Stimulated activated naive B cell treated with anti-CD40 and anti-IgM and Interleukin-4, amounts not matched to agents 10 μg/mL and 1 μg/mL and 100 μg/mL, for 72 hours (primary cell): ENCODE measurements at regions not wholly inside any gene's neighbourhood (a gene's known extent, or its start where the extent isn't known, plus 50 kb on each side); places are given as distances from the start of the nearest gene placed in this dataset.
"Not testable (repeated sequence)": the region's sequence is repeated elsewhere in the genome, so short reads cannot be mapped to it uniquely, and the experiment has no call there.

Experiments
- ATAC-seq, 2 donors: fragments of 150-1000 bp; cut with Tn5 transposase; replicated peaks; 2 replicates each; pipeline ENCODE4 v1.10.0; 2021; ENCODE audit warnings: moderate library complexity in 1 of 2
- DNase-seq: peaks from one replicate; pipeline ENCODE4 v3.0.0; 2021
- H3K27ac Mint-ChIP-seq: one replicate; pipeline ENCODE4 v1.8.0; 2022; ENCODE audit warnings: mild to moderate bottlenecking, mixed read lengths
- H3K27me3 Mint-ChIP-seq, 2 donors: one replicate each; pipeline ENCODE4 v1.8.0; 2022; ENCODE audit warnings: mixed read lengths in 2 of 2
- H3K36me3 Mint-ChIP-seq, 2 donors: one replicate each; pipeline ENCODE4 v1.8.0; 2022; ENCODE audit warnings: mixed read lengths in 2 of 2, mild to moderate bottlenecking in 1 of 2
- H3K4me1 Mint-ChIP-seq, 2 donors: one replicate each; pipeline ENCODE4 v1.8.0; 2022; ENCODE audit warnings: mixed read lengths in 2 of 2, mild to moderate bottlenecking in 1 of 2
- H3K4me3 Mint-ChIP-seq, 2 donors: one replicate each; pipeline ENCODE4 v1.8.0; 2022; ENCODE audit warnings: mild to moderate bottlenecking in 2 of 2, mixed read lengths in 2 of 2, moderate library complexity in 1 of 2
- H3K9me3 Mint-ChIP-seq, 2 donors: one replicate each; pipeline ENCODE4 v1.8.0; 2022; ENCODE audit warnings: mixed read lengths in 2 of 2, mild to moderate bottlenecking in 1 of 2

DNA sequence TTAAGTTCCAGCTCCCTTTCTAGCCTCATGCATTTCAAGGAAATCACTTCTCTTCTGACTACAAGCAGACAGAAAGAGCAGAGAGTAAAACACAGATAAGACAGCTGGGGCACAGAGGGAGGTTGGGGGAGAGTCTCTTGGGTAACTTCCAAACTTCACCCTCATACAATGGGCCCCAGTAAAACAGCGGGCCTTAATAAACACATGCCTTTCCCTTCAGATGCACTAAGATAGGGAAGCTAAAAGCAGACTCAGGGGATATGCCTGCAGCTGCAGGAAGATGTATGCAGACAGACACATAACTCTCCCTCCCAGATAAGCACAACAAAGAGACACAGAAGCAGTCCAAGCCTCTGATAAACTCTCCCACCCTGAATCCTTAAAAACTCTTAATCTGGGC, 717.4 kb upstream of the PCDH15 start:
- ATAC-seq, DNase-seq, H3K4me3 Mint-ChIP-seq, H3K36me3 Mint-ChIP-seq, H3K9me3 Mint-ChIP-seq, H3K27ac Mint-ChIP-seq, H3K27me3 Mint-ChIP-seq, H3K4me1 Mint-ChIP-seq: not testable (repeated sequence)

GRCh38 chr10:55509168-55509567, 708.1 kb upstream of the PCDH15 start:
- Mint-ChIP-seq H3K27me3 (no peaks in the 10 kb centered on the region), H3K27ac (no peak overlapping the region), H3K4me3 (no peak overlapping the region), H3K9me3 (no peaks in the 10 kb centered on the region), H3K36me3 (no peaks in the 10 kb centered on the region), H3K4me1 (no peaks in the 10 kb centered on the region)
- ATAC-seq: no peak
- no peak for DNase-seq

DNA sequence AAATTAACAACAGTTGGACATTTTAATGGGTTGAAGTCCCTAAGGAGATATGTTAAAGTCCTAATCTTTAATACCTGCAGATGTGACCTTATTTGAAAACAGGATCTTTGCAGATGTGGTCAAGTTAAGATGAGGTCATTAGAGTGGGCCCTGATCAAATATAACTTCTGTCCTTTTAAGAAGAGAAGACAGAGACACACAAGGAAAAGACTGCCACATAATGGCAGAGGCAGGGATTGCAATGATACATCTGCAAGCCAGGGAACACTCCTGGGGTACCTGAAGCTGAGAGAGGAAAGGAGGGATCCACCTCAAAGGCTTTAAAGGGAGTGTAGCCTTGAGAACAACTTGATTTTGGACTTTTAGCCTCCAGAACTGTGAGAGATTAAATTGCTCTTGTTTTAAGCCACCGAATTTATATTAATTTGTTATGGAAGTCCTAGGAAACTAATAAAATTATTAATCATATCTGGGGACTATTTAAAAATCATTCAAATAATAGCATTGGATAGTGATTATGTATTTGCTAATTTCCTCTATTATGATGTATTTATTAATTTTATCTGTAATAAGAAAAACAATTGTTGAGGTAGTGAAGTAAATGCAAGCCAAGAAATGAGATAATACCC, 700.0 kb upstream of the PCDH15 start:
- Mint-ChIP-seq H3K4me3 (no peak overlapping the region), H3K27me3 (no peaks in the 10 kb centered on the region), H3K36me3 (no peaks in the 10 kb centered on the region), H3K4me1 (no peaks in the 10 kb centered on the region), H3K27ac (no peak overlapping the region), H3K9me3 (peaks cover 0 to under 1% of the 10 kb centered on the region in 2 donors)
- peak; percentile 0 for DNase-seq
- ATAC-seq: peak; percentile 45 to 68

DNA sequence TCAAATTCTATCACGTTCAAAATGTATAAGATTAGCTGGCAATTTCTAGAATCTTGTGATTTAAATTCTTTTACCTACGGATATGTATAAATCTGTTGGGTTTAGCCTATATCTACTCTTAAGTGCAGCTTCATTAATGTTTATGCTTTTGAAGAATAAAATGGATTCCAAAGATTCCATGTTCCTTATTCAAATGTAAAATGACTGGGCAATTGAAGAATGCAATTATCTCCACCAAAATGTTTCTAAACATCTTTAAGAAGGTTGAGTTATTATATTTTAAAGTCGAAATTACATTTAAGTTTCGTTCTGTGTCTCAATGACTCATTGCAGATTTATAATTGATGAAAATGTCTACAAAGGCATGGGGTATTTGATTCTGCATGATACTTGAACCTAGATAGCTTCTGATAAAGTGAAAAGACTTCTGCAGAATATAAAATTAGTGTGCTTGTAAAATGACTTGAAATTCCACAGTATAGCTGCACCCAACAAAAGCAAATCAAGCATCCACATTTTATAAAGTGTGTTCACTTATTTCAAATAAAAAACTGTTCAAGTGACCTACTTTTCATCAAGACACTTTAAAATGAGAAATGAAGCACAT, 697.0 kb upstream of the PCDH15 start:
- Mint-ChIP-seq H3K27me3 (no peaks in the 10 kb centered on the region), H3K4me1 (no peaks in the 10 kb centered on the region)

GRCh38 chr10:55495555-55495954, 694.5 kb upstream of the PCDH15 start:
- H3K4me1 Mint-ChIP-seq: no peaks in the 10 kb centered on the region

More for the DNA sequence above, 697.0 kb upstream of the PCDH15 start:
- Mint-ChIP-seq H3K36me3 (no peaks in the 10 kb centered on the region), H3K9me3 (peaks cover 0 to 5% of the 10 kb centered on the region in 2 donors), H3K4me3 (no peak overlapping the region), H3K27ac (no peak overlapping the region)
- ATAC-seq (no peak), DNase-seq (no peak)

GRCh38 chr10:55491712-55492111, 690.7 kb upstream of the PCDH15 start:
- H3K36me3 Mint-ChIP-seq: no peaks in the 10 kb centered on the region
- no peak for ATAC-seq
- no peak overlapping the region for H3K4me3 Mint-ChIP-seq
- DNase-seq: no peak
- H3K27ac Mint-ChIP-seq: no peak overlapping the region
- no peaks in the 10 kb centered on the region for H3K27me3 Mint-ChIP-seq
- H3K9me3 Mint-ChIP-seq: peaks cover 0 to 12% of the 10 kb centered on the region in 2 donors
- no peaks in the 10 kb centered on the region for H3K4me1 Mint-ChIP-seq

More at GRCh38 chr10:55495555-55495954, 694.5 kb upstream of the PCDH15 start:
- no peak overlapping the region for H3K27ac Mint-ChIP-seq
- no peak for DNase-seq
- no peaks in the 10 kb centered on the region for H3K36me3 Mint-ChIP-seq
- H3K9me3 Mint-ChIP-seq: peaks cover 0 to 12% of the 10 kb centered on the region in 2 donors
- ATAC-seq: peak; percentile 45 to 49
- H3K27me3 Mint-ChIP-seq: no peaks in the 10 kb centered on the region
- no peak overlapping the region for H3K4me3 Mint-ChIP-seq

GRCh38 chr10:55485827-55486226, 684.8 kb upstream of the PCDH15 start:
- ATAC-seq (no peak), DNase-seq (no peak)
- no peaks in the 10 kb centered on the region for H3K27me3 Mint-ChIP-seq
- peaks cover 8 to 10% of the 10 kb centered on the region in 2 donors for H3K9me3 Mint-ChIP-seq
- H3K27ac Mint-ChIP-seq: no peak overlapping the region
- no peak overlapping the region for H3K4me3 Mint-ChIP-seq
- H3K4me1 Mint-ChIP-seq: no peaks in the 10 kb centered on the region
- no peaks in the 10 kb centered on the region for H3K36me3 Mint-ChIP-seq

DNA sequence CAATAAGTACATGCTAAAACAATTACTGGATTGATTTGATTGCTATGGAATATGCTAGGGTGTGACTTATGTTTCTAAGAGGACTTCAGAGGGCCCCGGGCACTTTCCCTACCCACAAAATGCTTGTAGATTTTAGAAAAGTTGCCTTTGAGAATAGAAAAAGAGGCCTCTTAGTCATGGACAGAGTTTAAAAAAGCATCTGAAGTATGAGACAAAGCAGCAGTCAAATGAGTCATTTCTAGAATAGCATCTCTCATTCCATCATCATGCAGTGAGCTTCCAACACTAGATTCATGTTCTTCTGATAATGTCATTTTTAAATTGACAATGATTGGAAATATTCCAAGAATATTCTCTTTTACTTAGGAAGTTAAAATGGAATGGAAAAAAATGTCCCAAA, 675.1 kb upstream of the PCDH15 start:
- peaks cover 2 to 6% of the 10 kb centered on the region in 2 donors for H3K9me3 Mint-ChIP-seq
- ATAC-seq: no peak
- no peaks in the 10 kb centered on the region for H3K4me1 Mint-ChIP-seq
- H3K27ac Mint-ChIP-seq: no peak overlapping the region
- no peak for DNase-seq
- H3K36me3 Mint-ChIP-seq: no peaks in the 10 kb centered on the region
- H3K4me3 Mint-ChIP-seq: no peak overlapping the region
- no peaks in the 10 kb centered on the region for H3K27me3 Mint-ChIP-seq

DNA sequence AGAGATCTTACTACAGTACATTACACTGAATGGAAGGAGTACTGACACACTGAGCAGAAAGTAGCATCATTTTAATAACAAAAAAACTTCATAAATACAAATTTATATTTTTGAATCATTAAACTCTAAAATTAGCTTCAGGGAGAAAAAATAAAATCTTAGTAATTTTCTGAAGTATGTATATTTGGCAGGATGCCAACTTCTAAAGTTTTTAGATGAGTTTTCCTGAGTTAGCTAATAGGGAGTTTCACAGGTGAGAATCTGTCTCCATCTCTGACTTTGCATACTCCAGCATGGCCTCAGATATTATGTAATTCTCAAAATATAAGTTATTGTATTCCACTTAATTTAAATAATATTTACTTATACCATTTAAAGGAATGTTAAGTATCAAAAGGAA, 673.2 kb upstream of the PCDH15 start:
- Mint-ChIP-seq H3K9me3 (peaks cover 0 to 4% of the 10 kb centered on the region in 2 donors), H3K27me3 (no peaks in the 10 kb centered on the region), H3K27ac (no peak overlapping the region), H3K36me3 (no peaks in the 10 kb centered on the region), H3K4me3 (no peak overlapping the region), H3K4me1 (no peaks in the 10 kb centered on the region)
- no peak for ATAC-seq
- no peak for DNase-seq

GRCh38 chr10:55470840-55471239, 669.8 kb upstream of the PCDH15 start:
- ATAC-seq: no peak
- H3K27ac Mint-ChIP-seq: no peak overlapping the region
- no peak for DNase-seq
- H3K9me3 Mint-ChIP-seq: peaks cover 2 to 6% of the 10 kb centered on the region in 2 donors
- H3K36me3 Mint-ChIP-seq: no peaks in the 10 kb centered on the region
- H3K4me1 Mint-ChIP-seq: no peaks in the 10 kb centered on the region
- no peak overlapping the region for H3K4me3 Mint-ChIP-seq
- H3K27me3 Mint-ChIP-seq: no peaks in the 10 kb centered on the region

DNA sequence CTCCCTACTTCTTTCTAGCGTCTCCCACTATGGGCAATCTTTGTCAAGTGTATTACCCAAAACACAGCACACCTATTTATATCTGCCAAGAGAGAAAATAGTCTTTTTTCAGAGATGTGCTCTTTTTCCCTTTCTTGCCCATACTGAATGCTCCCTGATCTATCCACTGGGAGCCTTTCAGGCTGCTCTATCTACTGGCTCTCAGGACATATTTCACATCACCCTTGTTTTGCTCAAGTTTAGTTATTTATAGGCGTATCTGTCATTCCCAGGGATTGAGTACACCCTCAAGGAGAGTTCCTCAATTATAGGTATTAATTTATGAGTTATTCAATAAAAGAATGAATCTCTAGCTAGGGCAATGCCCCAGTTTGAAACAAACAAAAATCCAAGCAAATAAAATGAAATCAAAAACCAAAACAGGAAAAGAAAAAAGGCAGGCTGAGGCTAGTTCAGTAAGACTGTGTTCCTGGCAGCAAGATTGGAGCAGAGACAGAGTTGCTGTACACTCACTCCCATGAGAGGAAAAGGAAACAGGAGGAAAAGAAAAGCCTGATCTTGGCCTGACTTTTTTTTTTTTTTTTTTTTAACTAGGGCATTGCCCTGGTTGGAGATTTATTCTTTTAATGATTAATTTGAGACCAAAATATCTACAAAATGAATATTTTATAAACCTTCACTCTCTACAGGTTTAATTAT, 665.9 kb upstream of the PCDH15 start:
- Mint-ChIP-seq H3K9me3 (peaks cover 2 to 6% of the 10 kb centered on the region in 2 donors), H3K36me3 (no peaks in the 10 kb centered on the region), H3K27ac (no peak overlapping the region), H3K4me1 (no peaks in the 10 kb centered on the region), H3K27me3 (no peaks in the 10 kb centered on the region), H3K4me3 (no peak overlapping the region)
- ATAC-seq (no peak), DNase-seq (no peak)

DNA sequence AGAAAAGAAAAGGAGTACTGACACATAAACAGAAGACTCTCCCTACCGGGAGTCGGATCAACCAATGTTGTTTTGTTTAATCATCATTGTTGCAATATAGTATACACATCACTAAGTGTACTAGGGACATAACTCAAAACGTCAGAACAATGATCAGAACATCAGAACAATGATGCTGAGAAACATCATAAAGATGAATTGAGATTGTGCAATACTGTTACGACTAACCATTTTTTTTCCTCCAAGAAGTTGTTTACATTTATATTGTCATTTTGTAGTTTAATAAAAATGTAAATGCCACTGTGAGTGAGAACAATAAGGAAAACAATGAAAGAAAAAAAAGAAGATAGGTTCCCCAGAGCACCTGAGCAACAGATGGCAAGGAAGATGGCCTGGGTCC, 663.1 kb upstream of the PCDH15 start:
- Mint-ChIP-seq H3K27ac (no peak overlapping the region), H3K9me3 (peaks cover 2 to 6% of the 10 kb centered on the region in 2 donors), H3K36me3 (no peaks in the 10 kb centered on the region), H3K4me1 (no peaks in the 10 kb centered on the region), H3K4me3 (no peak overlapping the region), H3K27me3 (no peaks in the 10 kb centered on the region)
- DNase-seq (no peak), ATAC-seq (no peak)

GRCh38 chr10:55460008-55460407, 659.0 kb upstream of the PCDH15 start:
- no peak overlapping the region for H3K4me3 Mint-ChIP-seq
- H3K27me3 Mint-ChIP-seq: no peaks in the 10 kb centered on the region
- no peaks in the 10 kb centered on the region for H3K36me3 Mint-ChIP-seq
- H3K9me3 Mint-ChIP-seq: no peaks in the 10 kb centered on the region
- DNase-seq: no peak
- no peak for ATAC-seq
- no peaks in the 10 kb centered on the region for H3K4me1 Mint-ChIP-seq
- no peak overlapping the region for H3K27ac Mint-ChIP-seq

DNA sequence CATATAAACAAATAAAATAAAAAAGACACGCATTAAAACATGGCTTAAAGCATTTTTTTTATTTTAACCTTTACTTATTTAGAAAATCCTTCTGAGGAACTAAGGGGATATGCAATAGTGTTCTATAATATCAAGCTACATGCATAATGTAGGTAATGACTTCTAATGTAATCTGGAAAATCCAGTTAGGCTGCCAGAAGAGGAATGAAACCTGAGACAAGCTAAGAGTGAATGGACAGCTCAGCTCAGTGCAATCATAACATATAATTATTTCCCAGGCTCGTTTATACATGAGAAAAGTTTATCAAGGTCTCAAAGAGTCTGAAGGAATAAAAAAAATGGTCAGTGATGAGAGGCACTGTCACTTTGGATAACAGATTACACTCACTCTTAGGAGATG, 649.0 kb upstream of the PCDH15 start:
- Mint-ChIP-seq H3K27me3 (no peaks in the 10 kb centered on the region), H3K9me3 (no peaks in the 10 kb centered on the region), H3K27ac (no peak overlapping the region), H3K4me1 (no peaks in the 10 kb centered on the region), H3K36me3 (no peaks in the 10 kb centered on the region), H3K4me3 (no peak overlapping the region)
- no peak for DNase-seq
- ATAC-seq: no peak

GRCh38 chr10:55446441-55447002, 645.5 kb upstream of the PCDH15 start:
- no peak for ATAC-seq
- H3K27me3 Mint-ChIP-seq: no peaks in the 10 kb centered on the region
- no peak for DNase-seq
- peaks cover 2 to 3% of the 10 kb centered on the region in 2 donors for H3K9me3 Mint-ChIP-seq
- H3K4me1 Mint-ChIP-seq: no peaks in the 10 kb centered on the region
- H3K4me3 Mint-ChIP-seq: no peak overlapping the region
- H3K36me3 Mint-ChIP-seq: no peaks in the 10 kb centered on the region
- H3K27ac Mint-ChIP-seq: no peak overlapping the region
